ENCODE measurements at regions not wholly inside any gene's neighbourhood (a gene's known extent, or its start where the extent isn't known, plus 50 kb on each side); places are given as distances from the start of the nearest gene placed in this dataset.

- TF ChIP-seq, protein P1, sequence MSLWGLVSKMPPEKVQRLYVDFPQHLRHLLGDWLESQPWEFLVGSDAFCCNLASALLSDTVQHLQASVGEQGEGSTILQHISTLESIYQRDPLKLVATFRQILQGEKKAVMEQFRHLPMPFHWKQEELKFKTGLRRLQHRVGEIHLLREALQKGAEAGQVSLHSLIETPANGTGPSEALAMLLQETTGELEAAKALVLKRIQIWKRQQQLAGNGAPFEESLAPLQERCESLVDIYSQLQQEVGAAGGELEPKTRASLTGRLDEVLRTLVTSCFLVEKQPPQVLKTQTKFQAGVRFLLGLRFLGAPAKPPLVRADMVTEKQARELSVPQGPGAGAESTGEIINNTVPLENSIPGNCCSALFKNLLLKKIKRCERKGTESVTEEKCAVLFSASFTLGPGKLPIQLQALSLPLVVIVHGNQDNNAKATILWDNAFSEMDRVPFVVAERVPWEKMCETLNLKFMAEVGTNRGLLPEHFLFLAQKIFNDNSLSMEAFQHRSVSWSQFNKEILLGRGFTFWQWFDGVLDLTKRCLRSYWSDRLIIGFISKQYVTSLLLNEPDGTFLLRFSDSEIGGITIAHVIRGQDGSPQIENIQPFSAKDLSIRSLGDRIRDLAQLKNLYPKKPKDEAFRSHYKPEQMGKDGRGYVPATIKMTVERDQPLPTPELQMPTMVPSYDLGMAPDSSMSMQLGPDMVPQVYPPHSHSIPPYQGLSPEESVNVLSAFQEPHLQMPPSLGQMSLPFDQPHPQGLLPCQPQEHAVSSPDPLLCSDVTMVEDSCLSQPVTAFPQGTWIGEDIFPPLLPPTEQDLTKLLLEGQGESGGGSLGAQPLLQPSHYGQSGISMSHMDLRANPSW (CRISPR knock-in tag; conservative IDR thresholded peaks at IDR 0.05; ENCODE audit: low read depth): no peak
- no peak for TF ChIP-seq ZBTB21 (CRISPR knock-in tag; IDR thresholded peaks at IDR 0.05; ENCODE audit: borderline replicate concordance)
- TF ChIP-seq MXD4 (CRISPR knock-in tag; IDR thresholded peaks at IDR 0.05; ENCODE audit: borderline replicate concordance): no peak
- no peak for TF ChIP-seq ATF1 (CRISPR knock-in tag; IDR thresholded peaks at IDR 0.05)
Measured at GRCh38 chr12:127044836-127045235, 1222.1 kb upstream of the TMEM132C start (continued).

DNA sequence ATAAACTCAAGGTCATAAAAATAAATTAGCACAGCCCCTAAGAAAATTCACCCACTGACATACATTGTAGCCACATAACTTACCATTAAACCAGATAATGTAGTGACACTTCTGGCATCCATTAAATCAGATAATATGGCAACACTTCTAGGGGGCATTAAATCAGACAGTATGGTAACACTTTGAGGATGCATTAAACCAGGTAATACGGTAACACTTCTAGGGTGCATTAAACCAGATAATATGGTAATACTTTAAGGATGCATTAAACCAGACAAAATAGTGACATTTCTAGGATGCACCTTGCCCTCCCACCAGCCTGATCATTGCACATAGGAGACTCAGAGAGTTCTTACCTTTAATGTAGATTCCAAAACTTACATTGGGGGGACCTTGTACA is 1220.5 kb upstream of the TMEM132C start:
- Mint-ChIP-seq H3K36me3 (peaks cover 45% of the 10 kb centered on the region), H3K27me3 (ENCODE audit: low read depth) (no peaks in the 10 kb centered on the region; the same call in 1 of the 2 replicates)
- CTCF ChIA-PET: no interaction called here

GRCh38 chr12:127048057-127048456 is 1218.9 kb upstream of the TMEM132C start:
- H3K27ac Mint-ChIP-seq: no peak overlapping the region
- H3K4me3 Mint-ChIP-seq: no peak overlapping the region
- CTCF ChIA-PET: no interaction called here
- POLR2A ChIA-PET: no interaction called here
- no peaks in the 10 kb centered on the region; the same call in 1 of the 2 replicates for H3K27me3 Mint-ChIP-seq (ENCODE audit: low read depth)
- ATAC-seq (no peak), DNase-seq (ENCODE audit: low spot score) (no peak)
- H3K36me3 Mint-ChIP-seq: peaks cover 43% of the 10 kb centered on the region
- no peaks in the 10 kb centered on the region for H3K4me1 Mint-ChIP-seq
- peaks cover 76% of the 10 kb centered on the region for H3K9me3 Mint-ChIP-seq
- no peak for TF ChIP-seq SMAD3 (CRISPR knock-in tag; IDR thresholded peaks at IDR 0.05; ENCODE audit: borderline replicate concordance)
- TF ChIP-seq ZNF281 (CRISPR knock-in tag; IDR thresholded peaks at IDR 0.05): no peak
- TF ChIP-seq TCF7 (CRISPR knock-in tag; IDR thresholded peaks at IDR 0.05; ENCODE audit: low read depth): no peak
- TF ChIP-seq SP1 (CRISPR knock-in tag; conservative IDR thresholded peaks at IDR 0.05): no peak
- no peak for TF ChIP-seq RORB (CRISPR knock-in tag; IDR thresholded peaks at IDR 0.05)
- TF ChIP-seq PRRX2 (CRISPR knock-in tag; IDR thresholded peaks at IDR 0.05): no peak
- TF ChIP-seq PREB (CRISPR knock-in tag; IDR thresholded peaks at IDR 0.05; ENCODE audit: borderline replicate concordance): no peak
- TF ChIP-seq NFATC4 (CRISPR knock-in tag; IDR thresholded peaks at IDR 0.05): no peak

More for the DNA sequence above, 1220.5 kb upstream of the TMEM132C start:
- no peak overlapping the region for H3K4me3 Mint-ChIP-seq
- no peaks in the 10 kb centered on the region for H3K4me1 Mint-ChIP-seq
- ATAC-seq (no peak), DNase-seq (ENCODE audit: low spot score) (no peak)
- H3K27ac Mint-ChIP-seq: no peak overlapping the region
- H3K9me3 Mint-ChIP-seq: peaks cover 71% of the 10 kb centered on the region
- POLR2A ChIA-PET: no interaction called here
- no peak for TF ChIP-seq TCF7 (CRISPR knock-in tag; IDR thresholded peaks at IDR 0.05; ENCODE audit: low read depth)
- TF ChIP-seq NR1H2 (CRISPR knock-in tag; IDR thresholded peaks at IDR 0.05): no peak
- TF ChIP-seq, protein P2, sequence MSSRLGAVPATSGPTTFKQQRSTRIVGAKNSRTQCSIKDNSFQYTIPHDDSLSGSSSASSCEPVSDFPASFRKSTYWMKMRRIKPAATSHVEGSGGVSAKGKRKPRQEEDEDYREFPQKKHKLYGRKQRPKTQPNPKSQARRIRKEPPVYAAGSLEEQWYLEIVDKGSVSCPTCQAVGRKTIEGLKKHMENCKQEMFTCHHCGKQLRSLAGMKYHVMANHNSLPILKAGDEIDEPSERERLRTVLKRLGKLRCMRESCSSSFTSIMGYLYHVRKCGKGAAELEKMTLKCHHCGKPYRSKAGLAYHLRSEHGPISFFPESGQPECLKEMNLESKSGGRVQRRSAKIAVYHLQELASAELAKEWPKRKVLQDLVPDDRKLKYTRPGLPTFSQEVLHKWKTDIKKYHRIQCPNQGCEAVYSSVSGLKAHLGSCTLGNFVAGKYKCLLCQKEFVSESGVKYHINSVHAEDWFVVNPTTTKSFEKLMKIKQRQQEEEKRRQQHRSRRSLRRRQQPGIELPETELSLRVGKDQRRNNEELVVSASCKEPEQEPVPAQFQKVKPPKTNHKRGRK (CRISPR knock-in tag; IDR thresholded peaks at IDR 0.05; ENCODE audit: borderline replicate concordance): no peak
- TF ChIP-seq TEAD1 (CRISPR knock-in tag; IDR thresholded peaks at IDR 0.05): no peak
- no peak for TF ChIP-seq ATF1 (CRISPR knock-in tag; IDR thresholded peaks at IDR 0.05)
- TF ChIP-seq IRF2 (CRISPR knock-in tag; IDR thresholded peaks at IDR 0.05; ENCODE audit: borderline replicate concordance, low read depth): no peak
- TF ChIP-seq RORB (CRISPR knock-in tag; IDR thresholded peaks at IDR 0.05): no peak
- no peak for TF ChIP-seq ZNF219 (CRISPR knock-in tag; IDR thresholded peaks at IDR 0.05; ENCODE audit: borderline replicate concordance)
- no peak for TF ChIP-seq NR3C1 (CRISPR knock-in tag; conservative IDR thresholded peaks at IDR 0.05; ENCODE audit: low read depth)
- TF ChIP-seq, protein P3, sequence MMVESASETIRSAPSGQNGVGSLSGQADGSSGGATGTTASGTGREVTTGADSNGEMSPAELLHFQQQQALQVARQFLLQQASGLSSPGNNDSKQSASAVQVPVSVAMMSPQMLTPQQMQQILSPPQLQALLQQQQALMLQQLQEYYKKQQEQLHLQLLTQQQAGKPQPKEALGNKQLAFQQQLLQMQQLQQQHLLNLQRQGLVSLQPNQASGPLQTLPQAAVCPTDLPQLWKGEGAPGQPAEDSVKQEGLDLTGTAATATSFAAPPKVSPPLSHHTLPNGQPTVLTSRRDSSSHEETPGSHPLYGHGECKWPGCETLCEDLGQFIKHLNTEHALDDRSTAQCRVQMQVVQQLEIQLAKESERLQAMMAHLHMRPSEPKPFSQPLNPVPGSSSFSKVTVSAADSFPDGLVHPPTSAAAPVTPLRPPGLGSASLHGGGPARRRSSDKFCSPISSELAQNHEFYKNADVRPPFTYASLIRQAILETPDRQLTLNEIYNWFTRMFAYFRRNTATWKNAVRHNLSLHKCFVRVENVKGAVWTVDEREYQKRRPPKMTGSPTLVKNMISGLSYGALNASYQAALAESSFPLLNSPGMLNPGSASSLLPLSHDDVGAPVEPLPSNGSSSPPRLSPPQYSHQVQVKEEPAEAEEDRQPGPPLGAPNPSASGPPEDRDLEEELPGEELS (CRISPR knock-in tag; IDR thresholded peaks at IDR 0.05): no peak
- no peak for TF ChIP-seq ZNF232 (CRISPR knock-in tag; IDR thresholded peaks at IDR 0.05)
- TF ChIP-seq CREM (CRISPR knock-in tag; IDR thresholded peaks at IDR 0.05): no peak
- no peak for TF ChIP-seq PRRX2 (CRISPR knock-in tag; IDR thresholded peaks at IDR 0.05)
- no peak for TF ChIP-seq NFATC4 (CRISPR knock-in tag; IDR thresholded peaks at IDR 0.05)
- TF ChIP-seq, protein P4, sequence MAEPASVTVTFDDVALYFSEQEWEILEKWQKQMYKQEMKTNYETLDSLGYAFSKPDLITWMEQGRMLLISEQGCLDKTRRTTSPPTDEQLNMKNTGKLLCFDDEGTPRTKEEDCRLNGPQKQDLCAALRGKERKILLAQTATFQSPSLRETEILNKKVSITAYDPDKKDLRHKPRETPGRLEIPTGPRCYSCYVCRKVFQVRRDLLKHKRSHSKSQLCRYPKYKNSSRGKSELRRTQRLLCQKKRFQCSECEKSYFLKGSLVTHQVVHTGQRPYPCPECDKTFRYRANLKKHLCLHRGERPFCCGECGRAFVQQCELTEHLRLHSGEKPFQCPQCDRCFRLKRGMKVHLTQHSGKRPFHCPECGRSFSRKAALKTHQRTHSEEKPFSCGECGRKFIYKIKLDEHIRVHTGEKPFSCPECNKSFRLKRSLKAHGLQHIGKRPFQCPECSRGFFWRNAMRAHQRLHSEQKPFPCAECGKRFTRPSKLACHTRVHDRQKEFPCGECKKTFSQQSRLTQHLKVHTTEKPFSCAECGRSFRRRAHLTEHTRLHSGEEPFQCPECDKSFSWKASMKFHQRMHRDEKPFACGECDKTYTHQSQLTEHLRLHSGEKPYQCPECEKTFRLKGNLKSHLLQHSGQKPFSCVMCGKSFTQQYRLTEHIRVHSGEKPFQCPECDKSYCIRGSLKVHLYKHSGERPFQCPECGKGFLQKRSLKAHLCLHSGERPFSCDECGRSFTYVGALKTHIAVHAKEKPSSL (CRISPR knock-in tag; conservative IDR thresholded peaks at IDR 0.05): no peak
- TF ChIP-seq SP1 (CRISPR knock-in tag; conservative IDR thresholded peaks at IDR 0.05): no peak
